SH-SY5Y (cell line): ENCODE measurements at regions not wholly inside any gene's neighbourhood (a gene's known extent, or its start where the extent isn't known, plus 50 kb on each side); places are given as distances from the start of the nearest gene placed in this dataset.

Experiments used
- GATA2 ChIP-seq: IDR thresholded peaks from 2 replicates; pipeline ENCODE4 v1.6.1; 2011; ENCODE audit warnings: mild to moderate bottlenecking, low read depth, low read length
- GATA3 ChIP-seq: IDR thresholded peaks from 2 replicates; pipeline ENCODE4 v1.6.1; 2011; ENCODE audit warnings: low read depth, mild to moderate bottlenecking, low read length, moderate library complexity

DNA sequence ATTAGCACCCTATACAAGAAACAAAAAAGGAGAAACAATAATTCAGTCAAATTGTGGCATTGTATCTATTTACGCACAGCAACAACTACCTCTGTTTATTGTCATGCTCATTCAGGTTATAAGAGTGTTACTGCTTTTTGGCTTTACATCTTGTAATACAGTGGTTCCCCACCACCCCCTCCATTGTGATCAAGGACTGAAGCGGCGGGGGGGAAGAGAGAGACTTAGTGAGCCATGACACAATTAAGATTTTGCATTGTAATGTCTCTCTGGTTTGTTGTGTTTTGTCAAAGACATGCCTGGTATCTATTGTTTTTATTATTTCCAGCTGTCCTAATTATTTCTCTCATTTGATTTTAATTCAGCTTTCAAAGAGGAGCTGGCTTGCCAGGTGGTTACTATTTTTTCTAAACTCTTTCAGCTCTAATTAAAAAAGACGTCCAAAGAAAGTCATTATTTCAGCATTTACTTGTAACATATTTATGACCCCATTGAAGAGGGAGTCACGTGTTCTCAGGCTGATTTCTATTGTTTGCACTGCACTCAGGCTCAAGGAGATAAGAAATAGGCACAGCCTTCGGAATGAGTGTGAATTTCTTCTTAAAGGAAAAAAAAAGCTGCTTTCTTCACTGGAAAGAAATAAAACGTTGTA lies 234.4 kb upstream of the TBL1XR1 start:
- TF ChIP-seq GATA3 (no peak), GATA2 (no peak)
